HTR-8/SVneo (cell line): ENCODE measurements at regions not wholly inside any gene's neighbourhood (a gene's known extent, or its start where the extent isn't known, plus 50 kb on each side); places are given as distances from the start of the nearest gene placed in this dataset.

ENCODE experiments used
- DNase-seq: peaks from one replicate; pipeline ENCODE4 v3.0.0; 2011; ENCODE audit warnings: low spot score, mixed read lengths; ENCODE audit not compliant: insufficient read length
- FAIRE-seq: peaks from 2 replicates; lab custom pipeline; 2011; peaks lifted over from hg19 to GRCh38; lab: Jason Lieb, UNC

DNA sequence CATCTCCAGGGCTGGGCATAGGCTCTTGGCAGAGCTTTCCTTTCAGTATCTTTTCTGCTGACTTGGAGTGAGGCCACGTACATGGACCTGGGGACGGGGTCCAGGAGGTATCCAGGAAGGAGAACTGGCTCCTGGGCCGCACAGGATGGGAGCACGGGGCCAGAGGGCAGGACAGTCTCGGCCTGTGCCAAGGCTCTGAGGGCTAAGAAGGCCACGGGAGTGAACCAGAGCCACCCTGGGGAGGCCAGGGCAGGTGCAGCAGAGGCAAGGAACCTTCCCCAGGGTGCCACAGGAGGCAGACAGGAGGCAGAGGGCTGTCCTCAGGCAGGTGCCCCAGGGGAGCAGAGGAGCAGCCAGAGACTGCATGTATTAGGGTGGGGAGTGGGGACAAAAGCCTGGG, 50.3 kb downstream of the PLXNA1 start:
- FAIRE-seq (no peak), DNase-seq (no peak)

GRCh38 chr3:127033786-127034185, 50.9 kb downstream of the PLXNA1 start:
- FAIRE-seq (no peak), DNase-seq (no peak)

DNA sequence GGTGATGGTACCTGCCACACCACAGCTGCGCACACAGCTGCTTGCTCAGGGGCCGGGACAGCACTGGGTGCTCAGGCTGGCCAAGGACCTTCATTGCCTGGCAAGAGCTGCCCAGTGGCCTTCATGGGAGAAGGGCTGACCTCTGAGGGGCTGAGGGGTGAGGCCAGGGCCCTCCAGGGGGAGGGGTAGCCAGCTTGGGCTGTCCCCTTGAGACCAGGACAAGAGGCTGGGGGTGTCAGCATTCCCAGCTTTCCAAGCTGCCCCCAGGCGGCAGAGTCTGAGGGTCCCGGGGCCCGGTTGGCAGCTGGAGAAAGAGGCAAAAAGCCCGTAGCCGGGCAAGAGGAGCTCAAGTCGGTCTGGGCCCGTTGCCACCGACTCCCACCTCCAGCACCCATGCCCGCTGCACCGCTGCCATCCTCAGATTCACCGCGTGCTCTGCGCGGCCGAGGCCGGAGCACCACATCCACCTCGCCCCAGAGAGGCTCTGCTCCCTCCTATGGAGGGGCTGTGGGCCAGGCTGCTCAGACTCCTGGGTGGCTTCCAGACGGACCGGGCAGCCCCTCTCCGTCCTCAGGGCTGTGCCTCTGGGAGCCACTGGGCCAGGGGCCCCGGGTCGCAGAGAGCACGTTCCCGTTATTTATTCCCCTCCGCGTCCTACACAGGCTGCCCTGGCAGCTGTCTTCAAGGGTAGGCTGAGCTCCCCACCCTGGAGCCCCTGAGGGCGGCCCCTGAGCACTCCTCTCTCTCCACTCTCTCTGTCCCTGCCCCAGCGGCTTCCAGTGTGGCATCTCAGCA, 51.5 kb downstream of the PLXNA1 start:
- DNase-seq (no peak), FAIRE-seq (no peak)

DNA sequence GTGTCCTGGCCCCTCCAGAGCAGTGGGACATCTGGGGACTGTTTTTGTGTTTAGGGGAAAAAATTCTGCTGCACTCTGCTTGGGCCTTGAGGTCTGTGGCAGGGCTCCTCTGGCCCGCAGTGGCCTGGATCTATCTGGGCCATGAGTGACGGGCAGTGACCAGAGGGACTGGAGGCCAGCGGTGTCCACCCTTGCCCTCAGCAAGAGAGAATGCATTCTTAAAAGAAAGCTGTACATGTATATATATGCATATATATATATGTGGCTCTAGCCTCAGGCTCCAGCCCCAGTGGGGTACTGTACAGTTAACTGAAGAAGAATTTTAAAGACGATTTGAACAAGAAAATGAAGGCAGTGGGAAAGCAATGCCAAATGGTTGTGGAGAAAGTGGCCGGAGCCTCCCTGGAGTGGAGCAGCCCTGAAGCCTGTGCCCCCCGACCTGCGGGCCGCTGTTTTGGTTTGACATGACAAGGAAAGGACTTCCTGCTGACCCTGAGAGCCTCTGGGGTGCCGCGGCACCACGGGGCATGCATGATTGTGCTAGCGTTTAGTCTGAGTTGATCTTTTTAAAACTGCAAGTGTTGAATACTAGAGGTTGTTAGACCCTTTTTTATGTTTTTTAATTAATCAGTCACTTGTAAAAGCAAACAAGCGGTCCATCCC, 52.2 kb downstream of the PLXNA1 start:
- DNase-seq (no peak), FAIRE-seq (no peak)

GRCh38 chr3:127035677-127036076, 52.8 kb downstream of the PLXNA1 start:
- FAIRE-seq (no peak), DNase-seq (no peak)

DNA sequence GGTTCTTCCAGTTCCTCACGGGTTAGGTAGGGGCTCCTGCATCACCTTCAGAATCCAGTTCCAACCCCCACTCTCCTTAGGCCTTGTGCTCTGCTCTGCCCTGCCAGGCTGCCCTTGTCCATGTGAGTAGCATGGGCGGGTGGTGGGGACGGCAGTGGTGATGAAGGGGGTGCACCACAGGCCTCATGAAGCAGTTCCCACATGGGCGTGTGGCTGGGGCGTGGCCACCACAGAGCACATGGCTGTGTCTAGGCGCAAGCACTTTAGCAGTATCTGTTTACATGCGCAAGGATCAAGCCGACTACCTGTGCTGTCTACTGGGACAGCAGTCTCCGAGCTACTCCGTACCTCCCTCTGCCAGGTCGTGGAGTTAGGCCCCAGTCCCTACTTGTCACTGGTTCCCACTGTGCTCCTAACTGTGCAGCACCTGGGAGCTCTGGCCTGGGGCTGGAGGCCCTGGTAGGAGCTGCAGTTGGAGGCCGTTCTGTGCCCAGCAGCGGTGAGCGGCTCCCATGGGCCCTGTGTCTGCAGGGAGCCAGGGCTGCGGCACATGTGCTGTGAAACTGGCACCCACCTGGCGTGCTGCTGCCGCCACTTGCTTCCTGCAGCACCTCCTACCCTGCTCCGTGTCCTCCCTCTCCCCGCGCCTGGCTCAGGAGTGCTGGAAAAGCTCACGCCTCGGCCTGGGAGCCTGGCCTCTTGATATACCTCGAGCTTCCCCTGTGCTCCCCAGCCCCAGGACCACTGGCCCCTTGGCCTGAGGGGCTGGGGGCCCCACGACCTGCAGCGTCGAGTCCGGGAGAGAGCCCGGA, 53.5 kb downstream of the PLXNA1 start:
- DNase-seq (no peak), FAIRE-seq (no peak)

DNA sequence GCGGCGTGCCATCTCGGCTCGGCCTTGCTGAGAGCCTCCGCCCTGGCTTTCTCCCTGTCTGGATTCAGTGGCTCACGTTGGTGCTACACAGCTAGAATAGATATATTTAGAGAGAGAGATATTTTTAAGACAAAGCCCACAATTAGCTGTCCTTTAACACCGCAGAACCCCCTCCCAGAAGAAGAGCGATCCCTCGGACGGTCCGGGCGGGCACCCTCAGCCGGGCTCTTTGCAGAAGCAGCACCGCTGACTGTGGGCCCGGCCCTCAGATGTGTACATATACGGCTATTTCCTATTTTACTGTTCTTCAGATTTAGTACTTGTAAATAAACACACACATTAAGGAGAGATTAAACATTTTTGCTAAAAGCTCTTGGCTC, 54.1 kb downstream of the PLXNA1 start:
- no peak for DNase-seq
- FAIRE-seq = no peak

GRCh38 chr3:127037418-127037841, 54.5 kb downstream of the PLXNA1 start:
- FAIRE-seq (no peak), DNase-seq (no peak)

DNA sequence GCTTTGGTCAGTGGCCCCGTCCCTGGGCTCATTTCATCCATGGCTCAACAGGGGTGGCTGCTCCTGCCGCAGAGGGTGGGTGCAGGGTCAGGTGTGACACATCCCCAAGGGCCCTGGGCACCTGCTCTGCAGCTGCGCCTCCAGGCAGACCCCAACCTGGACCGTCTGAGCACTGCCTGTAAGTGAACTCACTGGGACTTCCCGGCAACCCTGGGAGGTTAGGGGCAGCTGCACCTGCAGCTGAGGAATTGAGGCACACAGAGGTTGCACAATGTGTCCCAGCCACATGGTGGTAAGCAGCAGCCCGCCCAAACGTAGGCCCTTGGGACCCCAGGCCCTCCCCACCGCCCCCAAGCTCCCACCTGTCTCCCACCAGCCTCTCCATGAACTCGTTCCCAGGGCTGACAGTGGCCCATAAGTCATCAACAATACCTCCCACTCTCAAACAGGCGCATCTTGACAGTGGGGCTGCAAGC, 55.1 kb downstream of the PLXNA1 start:
- DNase-seq = no peak
- no peak for FAIRE-seq

DNA sequence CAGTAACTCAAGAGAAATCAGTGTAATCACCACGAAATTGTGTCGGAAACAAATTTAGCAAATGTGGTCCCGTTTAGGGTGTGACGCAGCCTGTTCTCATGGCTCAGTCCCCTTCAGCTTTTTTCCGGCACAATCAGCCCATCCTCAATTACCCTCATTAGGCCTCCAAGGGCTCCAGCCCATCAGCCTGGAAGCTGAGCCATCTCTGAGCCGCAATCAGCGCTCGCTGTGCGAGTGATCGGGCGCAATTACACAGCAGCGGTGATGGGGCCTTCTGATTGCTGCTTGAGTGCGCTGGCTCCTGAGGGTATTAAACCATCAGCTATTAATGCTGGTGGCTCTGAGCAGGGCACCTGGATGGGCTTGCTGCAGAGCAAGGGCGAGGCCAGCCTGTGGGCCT, 55.6 kb downstream of the PLXNA1 start:
- no peak for DNase-seq
- FAIRE-seq = no peak

- no peak for DNase-seq
- no peak for FAIRE-seq
Measured at GRCh38 chr3:127038923-127039581, 56.1 kb downstream of the PLXNA1 start.

DNA sequence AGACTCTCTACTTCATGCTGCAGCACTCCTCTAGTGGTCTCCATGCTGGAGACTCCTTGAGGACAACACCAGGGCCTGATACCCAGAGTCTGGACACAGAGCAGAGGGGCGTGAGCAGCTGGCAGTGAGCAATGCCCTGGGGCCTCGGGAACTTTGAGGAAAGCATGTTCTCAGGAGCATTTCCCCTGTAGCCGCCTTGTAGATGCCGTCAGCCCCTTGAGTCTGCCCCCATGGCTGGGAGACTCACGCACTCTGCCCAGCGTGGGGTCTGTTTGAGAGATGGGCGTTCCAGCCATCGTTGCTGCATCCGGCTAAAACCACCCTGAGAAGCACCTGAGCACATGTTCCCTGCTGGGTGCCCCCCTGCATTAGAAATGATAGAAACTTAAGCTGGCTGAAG, 56.8 kb downstream of the PLXNA1 start:
- no peak for DNase-seq
- no peak for FAIRE-seq

- FAIRE-seq = no peak
- DNase-seq = no peak
Measured at GRCh38 chr3:127040216-127040615, 57.3 kb downstream of the PLXNA1 start.

DNA sequence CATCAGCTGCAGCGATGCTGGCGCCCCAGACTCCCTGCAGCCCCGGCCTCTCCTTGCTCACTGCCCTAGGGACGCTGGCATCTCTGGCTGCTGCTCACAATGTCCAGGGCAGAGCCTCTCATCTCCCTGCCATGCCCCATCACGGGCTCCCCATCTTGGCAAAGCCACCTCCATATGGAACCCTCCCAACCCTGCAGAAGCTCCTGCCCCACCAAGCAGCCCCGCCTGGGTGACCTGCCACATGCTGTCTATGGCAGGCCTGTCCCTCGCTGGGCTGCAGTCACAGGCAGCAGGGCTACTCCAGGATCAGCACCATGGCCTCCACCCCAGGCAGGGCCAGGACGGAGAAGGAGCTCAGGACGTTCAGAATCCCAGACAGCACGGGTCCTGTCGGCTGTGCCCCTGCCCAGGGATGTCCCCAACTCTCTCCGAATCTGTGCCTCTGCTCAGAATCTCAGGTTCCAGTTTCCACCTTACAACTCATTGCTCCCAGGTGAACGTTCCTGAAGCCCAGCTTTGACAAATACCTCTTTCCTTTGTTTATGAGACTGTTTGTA, 58.4 kb downstream of the PLXNA1 start:
- no peak for FAIRE-seq
- DNase-seq = no peak

GRCh38 chr3:127041933-127042332, 59.0 kb downstream of the PLXNA1 start:
- DNase-seq (no peak), FAIRE-seq (no peak)

DNA sequence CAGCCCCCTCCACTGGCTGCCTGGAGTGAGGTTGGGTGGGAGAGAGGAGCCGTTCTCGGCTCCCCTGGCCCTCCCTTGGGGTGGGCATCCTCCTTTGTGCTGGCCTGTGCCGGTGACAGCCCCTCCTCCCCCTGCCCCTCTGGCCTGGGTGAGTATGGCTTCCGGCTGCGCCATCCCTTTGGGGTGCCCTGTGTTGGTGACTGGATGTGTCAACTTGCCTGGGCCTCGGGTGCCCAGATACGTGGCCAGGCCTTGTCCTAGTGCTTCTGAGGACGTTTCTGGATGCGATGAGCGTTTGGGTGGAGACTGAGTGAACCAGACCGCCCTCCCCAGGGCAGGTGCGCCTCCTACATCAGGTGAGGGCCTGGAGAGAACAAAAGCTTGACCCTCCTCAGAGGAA, 59.7 kb downstream of the PLXNA1 start:
- FAIRE-seq (no peak), DNase-seq (no peak)

GRCh38 chr3:127043041-127043641, 60.2 kb downstream of the PLXNA1 start:
- no peak for FAIRE-seq
- no peak for DNase-seq

GRCh38 chr3:127043731-127044510, 61.0 kb downstream of the PLXNA1 start:
- FAIRE-seq = no peak
- no peak for DNase-seq

- DNase-seq = peak; percentile 54
- FAIRE-seq = no peak
Measured at GRCh38 chr3:127044996-127045395, 62.1 kb downstream of the PLXNA1 start.
